ENCODE measurements at regions not wholly inside any gene's neighbourhood (a gene's known extent, or its start where the extent isn't known, plus 50 kb on each side); places are given as distances from the start of the nearest gene placed in this dataset.

DNA sequence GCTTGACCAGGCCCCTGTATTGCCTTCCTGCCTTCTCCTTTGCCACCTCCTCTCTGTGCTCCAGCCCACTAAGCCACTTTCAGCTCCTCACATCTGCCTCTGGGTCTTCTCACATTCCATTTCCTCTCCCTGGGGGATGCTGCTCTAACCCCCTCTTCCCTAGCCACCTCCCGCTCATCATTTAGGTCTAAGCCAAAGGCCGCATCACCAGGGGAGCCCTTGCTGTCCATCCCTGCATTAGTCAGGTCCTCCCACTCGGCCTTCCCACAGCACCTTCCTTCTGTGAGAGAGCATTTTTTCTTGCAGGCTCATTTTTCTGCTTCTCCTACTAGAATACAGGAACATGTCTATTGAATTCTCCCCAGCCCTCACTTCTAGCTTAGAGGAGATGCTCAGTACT is 72.6 kb upstream of the GALNT10 start (continued):
- TF ChIP-seq EP300 (IDR thresholded peaks at IDR 0.05; ENCODE audit: borderline replicate concordance in 1 of 2, low read depth in 2 of 2, low read length in 2 of 2): no peak
- TF ChIP-seq POLR2A (IDR thresholded peaks at IDR 0.05; ENCODE audit: control extremely low read depth in 1 of 2, low read depth in 2 of 2, low read length in 2 of 2): no peak
- TF ChIP-seq BRCA1 (IDR thresholded peaks at IDR 0.05; ENCODE audit: low read depth, low read length): no peak
- TF ChIP-seq SP4 (IDR thresholded peaks at IDR 0.05; ENCODE audit: low read length): no peak
